ENCODE measurements at regions not wholly inside any gene's neighbourhood (a gene's known extent, or its start where the extent isn't known, plus 50 kb on each side); places are given as distances from the start of the nearest gene placed in this dataset.

- TF ChIP-seq CTCF (IDR thresholded peaks at IDR 0.05) (no peak), EZH2 (IDR thresholded peaks at IDR 0.05; ENCODE audit: borderline replicate concordance, insufficient read depth, low read depth, low read length, poor library complexity, severe bottlenecking) (no peak)
Observed at GRCh38 chr11:97269527-97269926, 879.7 kb downstream of the JRKL start.
